GM21529 (cell line): ENCODE measurements at regions not wholly inside any gene's neighbourhood (a gene's known extent, or its start where the extent isn't known, plus 50 kb on each side); places are given as distances from the start of the nearest gene placed in this dataset.

Source experiments
- ATAC-seq: cut with Tn5 transposase; IDR thresholded peaks from one replicate; pipeline ENCODE4 v1.9.1; 2021; ENCODE audit not compliant: unreplicated experiment

- no peak for ATAC-seq
Measured at GRCh38 chr5:125117566-125117965, 371.1 kb upstream of the ZNF608 start.

GRCh38 chr5:125120012-125120411, 373.6 kb upstream of the ZNF608 start:
- no peak for ATAC-seq

GRCh38 chr5:125125031-125125823, 378.8 kb upstream of the ZNF608 start:
- no peak for ATAC-seq

GRCh38 chr5:125126050-125126449, 379.6 kb upstream of the ZNF608 start:
- ATAC-seq: no peak

- ATAC-seq: no peak
Measured at GRCh38 chr5:125129151-125129806, 382.8 kb upstream of the ZNF608 start.

GRCh38 chr5:125130591-125130990, 384.2 kb upstream of the ZNF608 start:
- no peak for ATAC-seq

GRCh38 chr5:125134216-125135081, 388.0 kb upstream of the ZNF608 start:
- ATAC-seq: no peak

GRCh38 chr5:125137535-125137934, 391.1 kb upstream of the ZNF608 start:
- no peak for ATAC-seq

- ATAC-seq: no peak
Measured at GRCh38 chr5:125138266-125138665, 391.8 kb upstream of the ZNF608 start.

- ATAC-seq: no peak
Measured at GRCh38 chr5:125139590-125139989, 393.2 kb upstream of the ZNF608 start.

GRCh38 chr5:125140220-125140619, 393.8 kb upstream of the ZNF608 start:
- ATAC-seq: no peak

GRCh38 chr5:125140855-125141254, 394.4 kb upstream of the ZNF608 start:
- ATAC-seq: no peak

- ATAC-seq: no peak
Measured at GRCh38 chr5:125142458-125142857, 396.0 kb upstream of the ZNF608 start.

- ATAC-seq: no peak
Measured at GRCh38 chr5:125143011-125143410, 396.6 kb upstream of the ZNF608 start.

- no peak for ATAC-seq
Measured at GRCh38 chr5:125148076-125148475, 401.6 kb upstream of the ZNF608 start.

- ATAC-seq: no peak
Measured at GRCh38 chr5:125148706-125149105, 402.3 kb upstream of the ZNF608 start.

GRCh38 chr5:125149110-125149509, 402.7 kb upstream of the ZNF608 start:
- no peak for ATAC-seq

- no peak for ATAC-seq
Measured at GRCh38 chr5:125149527-125149926, 403.1 kb upstream of the ZNF608 start.

GRCh38 chr5:125150041-125150669, 403.7 kb upstream of the ZNF608 start:
- ATAC-seq: no peak

- no peak for ATAC-seq
Measured at GRCh38 chr5:125151150-125151900, 404.9 kb upstream of the ZNF608 start.
